ENCODE measurements at regions not wholly inside any gene's neighbourhood (a gene's known extent, or its start where the extent isn't known, plus 50 kb on each side); places are given as distances from the start of the nearest gene placed in this dataset.

- TF ChIP-seq, protein P1, sequence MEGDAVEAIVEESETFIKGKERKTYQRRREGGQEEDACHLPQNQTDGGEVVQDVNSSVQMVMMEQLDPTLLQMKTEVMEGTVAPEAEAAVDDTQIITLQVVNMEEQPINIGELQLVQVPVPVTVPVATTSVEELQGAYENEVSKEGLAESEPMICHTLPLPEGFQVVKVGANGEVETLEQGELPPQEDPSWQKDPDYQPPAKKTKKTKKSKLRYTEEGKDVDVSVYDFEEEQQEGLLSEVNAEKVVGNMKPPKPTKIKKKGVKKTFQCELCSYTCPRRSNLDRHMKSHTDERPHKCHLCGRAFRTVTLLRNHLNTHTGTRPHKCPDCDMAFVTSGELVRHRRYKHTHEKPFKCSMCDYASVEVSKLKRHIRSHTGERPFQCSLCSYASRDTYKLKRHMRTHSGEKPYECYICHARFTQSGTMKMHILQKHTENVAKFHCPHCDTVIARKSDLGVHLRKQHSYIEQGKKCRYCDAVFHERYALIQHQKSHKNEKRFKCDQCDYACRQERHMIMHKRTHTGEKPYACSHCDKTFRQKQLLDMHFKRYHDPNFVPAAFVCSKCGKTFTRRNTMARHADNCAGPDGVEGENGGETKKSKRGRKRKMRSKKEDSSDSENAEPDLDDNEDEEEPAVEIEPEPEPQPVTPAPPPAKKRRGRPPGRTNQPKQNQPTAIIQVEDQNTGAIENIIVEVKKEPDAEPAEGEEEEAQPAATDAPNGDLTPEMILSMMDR (IDR thresholded peaks at IDR 0.05; ENCODE audit: extremely low read depth, missing control alignments): no peak
- DNase-seq (ENCODE audit: low spot score): no peak
Observed at GRCh38 chr18:56545464-56545863, 92.9 kb downstream of the TXNL1 start.

DNA sequence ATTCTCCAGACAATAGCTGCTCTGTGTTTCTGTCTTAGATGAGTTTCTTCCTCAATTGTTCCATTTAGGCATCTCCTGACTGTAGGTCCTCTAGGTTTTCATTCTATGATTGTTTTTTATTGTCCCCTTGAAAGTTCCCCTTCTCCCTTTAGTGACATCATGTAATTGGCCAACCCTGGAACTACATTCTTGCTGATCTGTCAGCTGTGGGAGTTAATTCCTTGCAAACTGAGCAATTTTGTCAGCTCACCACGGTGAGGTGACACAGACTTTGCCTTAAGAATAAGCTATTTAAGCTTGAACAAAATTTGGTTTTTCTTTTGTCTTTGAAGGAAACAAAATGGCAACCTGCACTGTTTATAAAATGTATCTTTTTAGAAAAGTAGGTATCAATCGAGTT, 95.9 kb downstream of the TXNL1 start:
- TF ChIP-seq, protein P1 (IDR thresholded peaks at IDR 0.05; ENCODE audit: extremely low read depth, missing control alignments): no peak
- no peak for DNase-seq (ENCODE audit: low spot score)

GRCh38 chr18:56541793-56542192, 96.6 kb downstream of the TXNL1 start:
- TF ChIP-seq, protein P1 (IDR thresholded peaks at IDR 0.05; ENCODE audit: extremely low read depth, missing control alignments): no peak
- no peak for DNase-seq (ENCODE audit: low spot score)

GRCh38 chr18:56541340-56541739, 97.1 kb downstream of the TXNL1 start:
- TF ChIP-seq, protein P1 (IDR thresholded peaks at IDR 0.05; ENCODE audit: extremely low read depth, missing control alignments): no peak
- DNase-seq (ENCODE audit: low spot score): no peak

GRCh38 chr18:56538746-56539145, 99.6 kb downstream of the TXNL1 start:
- TF ChIP-seq, protein P1 (IDR thresholded peaks at IDR 0.05; ENCODE audit: extremely low read depth, missing control alignments): no peak
- DNase-seq (ENCODE audit: low spot score): no peak

DNA sequence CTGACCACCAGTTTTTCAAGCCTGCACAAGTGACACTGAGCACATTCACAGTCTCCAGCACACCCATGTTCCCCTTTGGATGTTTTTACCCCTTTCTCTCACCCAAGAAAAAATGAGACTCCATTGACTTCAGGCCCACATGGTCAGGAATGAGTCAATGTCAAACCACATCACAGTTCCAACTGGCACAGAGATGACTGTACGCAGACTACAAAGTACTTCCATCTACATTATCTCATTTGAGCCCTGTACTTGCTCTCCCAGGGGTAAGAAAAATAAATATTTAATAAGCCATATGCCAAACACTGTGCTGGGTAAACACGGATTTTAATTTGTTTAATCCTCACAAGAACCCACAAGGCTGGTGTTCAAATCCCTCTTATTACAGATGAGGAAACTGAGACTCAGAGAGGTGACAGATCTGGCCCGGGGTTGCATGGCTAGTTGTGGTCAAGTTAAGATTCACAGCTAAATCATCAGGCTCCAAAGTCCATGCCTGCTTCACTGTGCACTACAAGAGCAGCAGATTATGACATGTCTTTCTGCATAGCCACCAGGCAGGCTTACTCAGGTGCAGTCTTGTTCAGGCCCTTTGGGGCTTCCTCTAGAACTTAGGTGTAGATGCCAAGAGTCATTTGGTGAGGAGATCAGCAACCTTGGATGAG, 106.1 kb downstream of the TXNL1 start:
- TF ChIP-seq, protein P1 (IDR thresholded peaks at IDR 0.05; ENCODE audit: extremely low read depth, missing control alignments): no peak
- DNase-seq (ENCODE audit: low spot score): peak; percentile 38

DNA sequence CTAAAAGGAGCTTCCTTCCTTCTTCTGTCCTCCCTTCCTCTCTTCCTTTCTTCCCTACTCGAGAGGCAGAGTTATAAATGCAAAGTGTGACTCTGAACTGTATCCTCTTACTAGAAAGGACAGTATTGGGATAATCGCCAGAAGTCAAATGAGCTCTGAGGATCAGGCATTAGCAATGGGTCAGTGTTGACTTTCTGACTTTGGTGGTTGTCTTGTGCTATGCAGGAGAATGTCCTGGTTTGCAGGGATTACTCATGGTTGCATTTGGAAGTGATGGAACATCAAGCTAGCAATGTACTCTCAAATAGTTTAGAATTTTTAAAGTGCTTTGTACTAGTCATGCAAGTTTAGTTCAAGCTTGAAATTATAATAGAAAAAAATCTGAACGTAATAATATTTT, 115.6 kb downstream of the TXNL1 start:
- no peak for DNase-seq (ENCODE audit: low spot score)
- TF ChIP-seq, protein P1 (IDR thresholded peaks at IDR 0.05; ENCODE audit: extremely low read depth, missing control alignments): no peak
